ENCODE measurements at regions not wholly inside any gene's neighbourhood (a gene's known extent, or its start where the extent isn't known, plus 50 kb on each side); places are given as distances from the start of the nearest gene placed in this dataset.

- TF ChIP-seq, protein P1, sequence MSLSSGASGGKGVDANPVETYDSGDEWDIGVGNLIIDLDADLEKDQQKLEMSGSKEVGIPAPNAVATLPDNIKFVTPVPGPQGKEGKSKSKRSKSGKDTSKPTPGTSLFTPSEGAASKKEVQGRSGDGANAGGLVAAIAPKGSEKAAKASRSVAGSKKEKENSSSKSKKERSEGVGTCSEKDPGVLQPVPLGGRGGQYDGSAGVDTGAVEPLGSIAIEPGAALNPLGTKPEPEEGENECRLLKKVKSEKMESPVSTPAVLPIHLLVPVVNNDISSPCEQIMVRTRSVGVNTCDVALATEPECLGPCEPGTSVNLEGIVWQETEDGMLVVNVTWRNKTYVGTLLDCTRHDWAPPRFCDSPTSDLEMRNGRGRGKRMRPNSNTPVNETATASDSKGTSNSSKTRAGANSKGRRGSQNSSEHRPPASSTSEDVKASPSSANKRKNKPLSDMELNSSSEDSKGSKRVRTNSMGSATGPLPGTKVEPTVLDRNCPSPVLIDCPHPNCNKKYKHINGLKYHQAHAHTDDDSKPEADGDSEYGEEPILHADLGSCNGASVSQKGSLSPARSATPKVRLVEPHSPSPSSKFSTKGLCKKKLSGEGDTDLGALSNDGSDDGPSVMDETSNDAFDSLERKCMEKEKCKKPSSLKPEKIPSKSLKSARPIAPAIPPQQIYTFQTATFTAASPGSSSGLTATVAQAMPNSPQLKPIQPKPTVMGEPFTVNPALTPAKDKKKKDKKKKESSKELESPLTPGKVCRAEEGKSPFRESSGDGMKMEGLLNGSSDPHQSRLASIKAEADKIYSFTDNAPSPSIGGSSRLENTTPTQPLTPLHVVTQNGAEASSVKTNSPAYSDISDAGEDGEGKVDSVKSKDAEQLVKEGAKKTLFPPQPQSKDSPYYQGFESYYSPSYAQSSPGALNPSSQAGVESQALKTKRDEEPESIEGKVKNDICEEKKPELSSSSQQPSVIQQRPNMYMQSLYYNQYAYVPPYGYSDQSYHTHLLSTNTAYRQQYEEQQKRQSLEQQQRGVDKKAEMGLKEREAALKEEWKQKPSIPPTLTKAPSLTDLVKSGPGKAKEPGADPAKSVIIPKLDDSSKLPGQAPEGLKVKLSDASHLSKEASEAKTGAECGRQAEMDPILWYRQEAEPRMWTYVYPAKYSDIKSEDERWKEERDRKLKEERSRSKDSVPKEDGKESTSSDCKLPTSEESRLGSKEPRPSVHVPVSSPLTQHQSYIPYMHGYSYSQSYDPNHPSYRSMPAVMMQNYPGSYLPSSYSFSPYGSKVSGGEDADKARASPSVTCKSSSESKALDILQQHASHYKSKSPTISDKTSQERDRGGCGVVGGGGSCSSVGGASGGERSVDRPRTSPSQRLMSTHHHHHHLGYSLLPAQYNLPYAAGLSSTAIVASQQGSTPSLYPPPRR (CRISPR knock-in tag; IDR thresholded peaks at IDR 0.05; ENCODE audit: borderline replicate concordance), result peak; percentile 81
- peak; percentile 67 for TF ChIP-seq FOXA3 (CRISPR knock-in tag; IDR thresholded peaks at IDR 0.05)
- TF ChIP-seq, protein P2, sequence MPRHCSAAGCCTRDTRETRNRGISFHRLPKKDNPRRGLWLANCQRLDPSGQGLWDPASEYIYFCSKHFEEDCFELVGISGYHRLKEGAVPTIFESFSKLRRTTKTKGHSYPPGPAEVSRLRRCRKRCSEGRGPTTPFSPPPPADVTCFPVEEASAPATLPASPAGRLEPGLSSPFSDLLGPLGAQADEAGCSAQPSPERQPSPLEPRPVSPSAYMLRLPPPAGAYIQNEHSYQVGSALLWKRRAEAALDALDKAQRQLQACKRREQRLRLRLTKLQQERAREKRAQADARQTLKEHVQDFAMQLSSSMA (CRISPR knock-in tag; IDR thresholded peaks at IDR 0.05), result no peak
- no peak for TF ChIP-seq ZNF550 (CRISPR knock-in tag; IDR thresholded peaks at IDR 0.05; ENCODE audit: borderline replicate concordance)
- TF ChIP-seq ONECUT2 (CRISPR knock-in tag; IDR thresholded peaks at IDR 0.05), result no peak
- TF ChIP-seq FOXP1 (IDR thresholded peaks at IDR 0.05), result no peak
- peak; percentile 20; the same call in 1 of the 2 replicates for TF ChIP-seq FOXP1 (CRISPR knock-in tag; IDR thresholded peaks at IDR 0.05)
- no peak for TF ChIP-seq AHR (CRISPR knock-in tag; IDR thresholded peaks at IDR 0.05)
- TF ChIP-seq, protein P3, sequence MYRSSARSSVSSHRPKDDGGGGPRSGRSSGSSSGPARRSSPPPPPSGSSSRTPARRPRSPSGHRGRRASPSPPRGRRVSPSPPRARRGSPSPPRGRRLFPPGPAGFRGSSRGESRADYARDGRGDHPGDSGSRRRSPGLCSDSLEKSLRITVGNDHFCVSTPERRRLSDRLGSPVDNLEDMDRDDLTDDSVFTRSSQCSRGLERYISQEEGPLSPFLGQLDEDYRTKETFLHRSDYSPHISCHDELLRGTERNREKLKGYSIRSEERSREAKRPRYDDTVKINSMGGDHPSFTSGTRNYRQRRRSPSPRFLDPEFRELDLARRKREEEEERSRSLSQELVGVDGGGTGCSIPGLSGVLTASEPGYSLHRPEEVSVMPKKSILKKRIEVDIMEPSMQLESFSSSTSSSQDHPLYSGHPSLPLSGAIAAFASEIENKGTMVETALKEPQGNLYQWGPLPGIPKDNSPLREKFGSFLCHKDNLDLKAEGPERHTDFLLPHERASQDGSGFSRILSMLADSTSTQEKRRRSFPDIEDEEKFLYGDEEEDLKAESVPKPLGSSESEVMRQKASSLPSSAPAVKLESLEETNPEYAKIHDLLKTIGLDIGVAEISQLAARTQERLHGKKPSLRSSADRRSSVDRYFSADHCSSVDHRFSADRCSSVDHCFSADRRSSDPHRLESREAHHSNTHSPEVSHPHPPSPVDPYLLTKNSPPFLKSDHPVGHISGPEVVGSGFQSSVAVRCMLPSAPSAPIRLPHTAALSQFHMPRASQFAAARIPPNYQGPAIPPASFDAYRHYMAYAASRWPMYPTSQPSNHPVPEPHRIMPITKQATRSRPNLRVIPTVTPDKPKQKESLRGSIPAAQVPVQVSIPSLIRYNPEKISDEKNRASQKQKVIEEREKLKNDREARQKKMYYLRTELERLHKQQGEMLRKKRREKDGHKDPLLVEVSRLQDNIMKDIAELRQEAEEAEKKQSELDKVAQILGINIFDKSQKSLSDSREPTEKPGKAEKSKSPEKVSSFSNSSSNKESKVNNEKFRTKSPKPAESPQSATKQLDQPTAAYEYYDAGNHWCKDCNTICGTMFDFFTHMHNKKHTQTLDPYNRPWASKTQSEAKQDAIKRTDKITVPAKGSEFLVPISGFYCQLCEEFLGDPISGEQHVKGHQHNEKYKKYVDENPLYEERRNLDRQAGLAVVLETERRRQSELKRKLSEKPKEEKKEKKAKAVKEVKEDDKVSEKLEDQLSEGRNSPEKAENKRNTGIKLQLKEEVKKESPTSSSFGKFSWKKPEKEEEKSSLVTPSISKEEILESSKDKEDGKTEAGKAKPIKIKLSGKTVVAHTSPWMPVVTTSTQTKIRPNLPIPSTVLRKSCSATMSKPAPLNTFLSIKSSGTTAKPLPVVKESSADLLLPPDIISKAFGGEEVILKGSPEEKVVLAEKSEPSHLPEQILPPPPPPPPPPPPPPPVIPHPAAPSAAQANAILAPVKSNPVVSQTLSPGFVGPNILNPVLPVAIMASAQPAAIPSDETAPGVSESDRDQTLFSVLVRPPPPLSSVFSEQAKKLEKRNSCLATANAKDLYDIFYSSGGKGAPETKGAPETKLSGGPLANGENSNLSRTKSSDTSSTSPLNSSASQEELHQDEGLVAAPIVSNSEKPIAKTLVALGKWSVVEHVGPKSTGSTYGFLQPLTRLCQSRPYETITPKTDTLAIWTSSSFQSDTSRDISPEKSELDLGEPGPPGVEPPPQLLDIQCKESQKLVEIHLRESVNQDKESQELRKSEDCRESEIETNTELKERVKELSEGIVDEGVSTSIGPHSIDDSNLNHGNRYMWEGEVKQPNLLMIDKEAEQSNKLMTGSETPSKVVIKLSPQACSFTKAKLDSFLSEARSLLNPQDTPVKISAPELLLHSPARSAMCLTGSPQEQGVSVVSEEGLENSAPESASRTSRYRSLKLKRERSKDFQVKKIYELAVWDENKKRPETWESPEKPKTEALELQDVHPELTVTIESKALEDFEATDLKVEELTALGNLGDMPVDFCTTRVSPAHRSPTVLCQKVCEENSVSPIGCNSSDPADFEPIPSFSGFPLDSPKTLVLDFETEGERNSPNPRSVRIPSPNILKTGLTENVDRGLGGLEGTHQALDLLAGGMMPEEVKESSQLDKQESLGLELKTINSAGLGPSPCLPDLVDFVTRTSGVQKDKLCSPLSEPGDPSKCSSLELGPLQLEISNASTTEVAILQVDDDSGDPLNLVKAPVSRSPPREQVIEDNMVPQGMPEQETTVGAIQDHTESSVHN (CRISPR knock-in tag; IDR thresholded peaks at IDR 0.05), result no peak
- peak; percentile 86 for TF ChIP-seq GFI1 (CRISPR knock-in tag; IDR thresholded peaks at IDR 0.05; ENCODE audit: borderline replicate concordance)
- TF ChIP-seq MIXL1 (CRISPR knock-in tag; IDR thresholded peaks at IDR 0.05), result 0 out of 2 replicates have a peak, but pooled peaks have one; percentile 34
- TF ChIP-seq ZNF382 (CRISPR knock-in tag; IDR thresholded peaks at IDR 0.05; ENCODE audit: borderline replicate concordance), result no peak
- no peak for TF ChIP-seq RBM39 (IDR thresholded peaks at IDR 0.05; ENCODE audit: low read depth, low read length, poor library complexity, severe bottlenecking)
- peak; percentile 73 for TF ChIP-seq RARA (CRISPR knock-in tag; IDR thresholded peaks at IDR 0.05)
- TF ChIP-seq ZNF784 (CRISPR knock-in tag; IDR thresholded peaks at IDR 0.05; ENCODE audit: borderline replicate concordance), result no peak
- no peak for TF ChIP-seq ZMAT5 (CRISPR knock-in tag; IDR thresholded peaks at IDR 0.05; ENCODE audit: borderline replicate concordance, low read depth)
Observed at GRCh38 chr13:70206671-70207070, 98.4 kb upstream of the KLHL1 start (continued).
